Astrocyte of the spinal cord (primary cell): ENCODE measurements at regions not wholly inside any gene's neighbourhood (a gene's known extent, or its start where the extent isn't known, plus 50 kb on each side); places are given as distances from the start of the nearest gene placed in this dataset.
"Not testable (repeated sequence)": the region's sequence is repeated elsewhere in the genome, so short reads cannot be mapped to it uniquely, and the experiment has no call there.

Experiments used
- DNase-seq: peaks from one replicate; pipeline ENCODE4 v3.0.0; 2011; ENCODE audit warnings: low read depth, low spot score
- H3K4me3 ChIP-seq: 2 replicates; pipeline ENCODE4 v1.5.1; 2011; ENCODE audit warnings: low read depth, mild to moderate bottlenecking, low read length, moderate library complexity
- CTCF ChIP-seq: IDR thresholded peaks from 2 replicates; pipeline ENCODE4 v1.5.1; 2012; ENCODE audit warnings: low read depth, mild to moderate bottlenecking, low read length, inconsistent platforms
- in situ Hi-C: cut with HindIII; loops from 2 replicates; pipeline ENCODE4 v1.10.0; 2017; ENCODE audit warnings: low sequenced_read_pairs

- no peak for TF ChIP-seq CTCF
- DNase-seq = peak; percentile 87
- in situ Hi-C loops = no loop called here
These were observed 89.9 kb downstream of the MTNR1B start for GRCh38 chr11:93059117-93059957.

GRCh38 chr11:93063086-93063485 lies 93.6 kb downstream of the MTNR1B start:
- DNase-seq = no peak
- TF ChIP-seq CTCF = no peak
- H3K4me3 ChIP-seq = no peak overlapping the region
- in situ Hi-C loops = no loop called here

More at GRCh38 chr11:93059117-93059957, 89.9 kb downstream of the MTNR1B start:
- no peak overlapping the region for H3K4me3 ChIP-seq

- H3K4me3 ChIP-seq, in situ Hi-C loops, DNase-seq: not testable (repeated sequence)
- TF ChIP-seq CTCF = peak; percentile 43
These were observed 95.7 kb downstream of the MTNR1B start for GRCh38 chr11:93065074-93065674.

GRCh38 chr11:93067881-93068390 lies 98.5 kb downstream of the MTNR1B start:
- no peak overlapping the region for H3K4me3 ChIP-seq
- no peak for DNase-seq
- in situ Hi-C loops = no loop called here
- TF ChIP-seq CTCF = no peak

GRCh38 chr11:93072229-93072914 lies 102.9 kb downstream of the MTNR1B start:
- no peak for DNase-seq
- in situ Hi-C loops = no loop called here
- TF ChIP-seq CTCF = no peak
- no peak overlapping the region for H3K4me3 ChIP-seq

- no peak for DNase-seq
- TF ChIP-seq CTCF = no peak
- in situ Hi-C loops = no loop called here
These were observed 103.6 kb downstream of the MTNR1B start for GRCh38 chr11:93073026-93073425.

More at GRCh38 chr11:93073026-93073425, 103.6 kb downstream of the MTNR1B start:
- H3K4me3 ChIP-seq = no peak overlapping the region
